Naive thymus-derived CD4-positive, alpha-beta T cell (primary cell): ENCODE measurements at regions not wholly inside any gene's neighbourhood (a gene's known extent, or its start where the extent isn't known, plus 50 kb on each side); places are given as distances from the start of the nearest gene placed in this dataset.

Experiments
- ATAC-seq: fragments of 150-1000 bp; cut with Tn5 transposase; 2 replicates; pipeline ENCODE4 v1.10.0; 2021; ENCODE audit warnings: mild to moderate bottlenecking, moderate library complexity
- CTCF ChIA-PET: fragments of 350-600 bp; sonication (Branson Sonifier 250); formaldehyde crosslinking; loops from one replicate; lab custom pipeline; 2021; ENCODE audit warnings: antibody characterized with exemption; lab: Charles Lee
- POLR2A ChIA-PET: fragments of 350-600 bp; sonication (Branson Sonifier 250); formaldehyde crosslinking; loops from one replicate; lab custom pipeline; 2021; ENCODE audit warnings: antibody characterized with exemption, inconsistent platforms; lab: Charles Lee
- DNase-seq, 9 donors: peaks; one replicate each; pipeline versions ENCODE4 v3.0.0 to v3.0.0-alpha.2; 2020 to 2022; ENCODE audit warnings: mixed read lengths in 1 of 9
- H3K27ac ChIP-seq: one replicate; pipeline ENCODE4 v1.7.0; 2013; ENCODE audit warnings: mild to moderate bottlenecking, low read depth, low read length, moderate library complexity
- H3K27me3 ChIP-seq, 2 donors: one replicate each; pipeline ENCODE4 v1.7.0; 2013; ENCODE audit warnings: low read length in 2 of 2, mild to moderate bottlenecking in 2 of 2, moderate library complexity in 2 of 2; ENCODE audit not compliant: control insufficient read depth in 2 of 2, insufficient read depth in 2 of 2
- H3K36me3 ChIP-seq, 3 experiments: 1 replicate in 2 of 3; 2 replicates in 1 of 3; pipeline ENCODE4 v1.7.0; 2013; ENCODE audit warnings: low read length in 3 of 3, mild to moderate bottlenecking in 3 of 3, moderate library complexity in 1 of 3; ENCODE audit not compliant: insufficient read depth in 3 of 3, control insufficient read depth in 2 of 3
- H3K4me1 ChIP-seq, 2 donors: one replicate each; pipeline ENCODE4 v1.7.0; 2013; ENCODE audit warnings: low read length in 2 of 2, mild to moderate bottlenecking in 2 of 2, moderate library complexity in 1 of 2; ENCODE audit not compliant: control insufficient read depth in 2 of 2, insufficient read depth in 2 of 2
- H3K4me3 ChIP-seq: 2 replicates; pipeline ENCODE4 v1.7.0; 2013; ENCODE audit warnings: mild to moderate bottlenecking, low read length
- H3K9me3 ChIP-seq, 3 experiments: 1 replicate in 2 of 3; 2 replicates in 1 of 3; pipeline ENCODE4 v1.7.0; 2013; ENCODE audit warnings: low read length in 3 of 3; ENCODE audit not compliant: control insufficient read depth in 2 of 3
- H3K27ac Mint-ChIP-seq, 9 donors: one replicate each; pipeline ENCODE4 v1.8.0; 2020 to 2022; ENCODE audit warnings: mixed read lengths in 9 of 9, mild to moderate bottlenecking in 8 of 9, moderate library complexity in 5 of 9, inconsistent platforms in 2 of 9
- H3K27me3 Mint-ChIP-seq, 5 donors: one replicate each; pipeline ENCODE4 v1.8.0; 2021 to 2022; ENCODE audit warnings: mixed read lengths in 5 of 5, mild to moderate bottlenecking in 1 of 5
- H3K36me3 Mint-ChIP-seq, 5 donors: one replicate each; pipeline ENCODE4 v1.8.0; 2020 to 2022; ENCODE audit warnings: mixed read lengths in 5 of 5, mild to moderate bottlenecking in 3 of 5, inconsistent platforms in 1 of 5
- H3K4me1 Mint-ChIP-seq, 7 donors: one replicate each; pipeline ENCODE4 v1.8.0; 2020 to 2022; ENCODE audit warnings: mixed read lengths in 7 of 7, mild to moderate bottlenecking in 3 of 7, inconsistent platforms in 1 of 7
- H3K4me3 Mint-ChIP-seq, 10 donors: one replicate each; pipeline ENCODE4 v1.8.0; 2020 to 2022; ENCODE audit warnings: mild to moderate bottlenecking in 10 of 10, mixed read lengths in 10 of 10, moderate library complexity in 6 of 10, inconsistent platforms in 2 of 10
- H3K9me3 Mint-ChIP-seq, 11 donors: one replicate each; pipeline ENCODE4 v1.8.0; 2020 to 2022; ENCODE audit warnings: mixed read lengths in 11 of 11, mild to moderate bottlenecking in 4 of 11, inconsistent platforms in 1 of 11, moderate library complexity in 1 of 11
- intact Hi-C, 2 donors: fragments of 100-400 bp; cut with micrococcal nuclease; formaldehyde crosslinking; loops; one replicate each; pipeline ENCODE4 v1.15.1; 2023

GRCh38 chr21:16402752-16403151 lies 673.0 kb downstream of the USP25 start:
- Histone ChIP-seq H3K36me3 (no peaks in the 10 kb centered on the region), H3K27me3 (no peaks in the 10 kb centered on the region), H3K27ac (no peak overlapping the region), H3K4me3 (no peak overlapping the region), H3K9me3 (no peaks in the 10 kb centered on the region), H3K4me1 (no peaks in the 10 kb centered on the region)
- H3K27ac Mint-ChIP-seq = no peak overlapping the region
- H3K9me3 Mint-ChIP-seq = peaks cover 0 to 8% (median under 1%) of the 10 kb centered on the region in 11 donors
- intact Hi-C loops = no loop called here
- ChIA-PET POLR2A (no interaction called here), CTCF (no interaction called here)
- ATAC-seq (no peak), DNase-seq (no peak)
- no peaks in the 10 kb centered on the region for H3K27me3 Mint-ChIP-seq
- H3K36me3 Mint-ChIP-seq = no peaks in the 10 kb centered on the region
- no peak overlapping the region for H3K4me3 Mint-ChIP-seq
- H3K4me1 Mint-ChIP-seq = no peaks in the 10 kb centered on the region

GRCh38 chr21:16404776-16405175 lies 675.0 kb downstream of the USP25 start:
- no peak overlapping the region for H3K4me3 ChIP-seq
- H3K27ac Mint-ChIP-seq = no peak overlapping the region
- H3K27me3 Mint-ChIP-seq = no peaks in the 10 kb centered on the region
- H3K36me3 ChIP-seq = no peaks in the 10 kb centered on the region
- H3K36me3 Mint-ChIP-seq = no peaks in the 10 kb centered on the region
- no peaks in the 10 kb centered on the region for H3K4me1 ChIP-seq
- H3K9me3 ChIP-seq = no peaks in the 10 kb centered on the region
- no peak overlapping the region for H3K27ac ChIP-seq
- DNase-seq (no peak), ATAC-seq (no peak)
- CTCF ChIA-PET = no interaction called here
- no peaks in the 10 kb centered on the region for H3K27me3 ChIP-seq
- no peak overlapping the region for H3K4me3 Mint-ChIP-seq
- H3K4me1 Mint-ChIP-seq = no peaks in the 10 kb centered on the region
- POLR2A ChIA-PET = interaction anchor here (0.9 kb wide), 1 partner anchor 9 kb away, joined by 3 read pairs; no protein-coding TSS in a partner anchor
- intact Hi-C loops = no loop called here
- peaks cover 0 to 8% (median 4%) of the 10 kb centered on the region in 11 donors for H3K9me3 Mint-ChIP-seq

- H3K9me3 Mint-ChIP-seq = peaks cover 0 to 8% (median 4%) of the 10 kb centered on the region in 11 donors
- intact Hi-C loops = no loop called here
- CTCF ChIA-PET = no interaction called here
- POLR2A ChIA-PET = no interaction called here
- H3K4me1 Mint-ChIP-seq = no peaks in the 10 kb centered on the region
- DNase-seq (no peak), ATAC-seq (no peak)
- no peaks in the 10 kb centered on the region for H3K27me3 Mint-ChIP-seq
- no peak overlapping the region for H3K27ac Mint-ChIP-seq
- H3K4me3 Mint-ChIP-seq = no peak overlapping the region
- no peaks in the 10 kb centered on the region for H3K9me3 ChIP-seq
- no peaks in the 10 kb centered on the region for H3K27me3 ChIP-seq
- H3K4me3 ChIP-seq = no peak overlapping the region
- H3K4me1 ChIP-seq = no peaks in the 10 kb centered on the region
- no peak overlapping the region for H3K27ac ChIP-seq
- H3K36me3 Mint-ChIP-seq = no peaks in the 10 kb centered on the region
- H3K36me3 ChIP-seq = no peaks in the 10 kb centered on the region
Observed at GRCh38 chr21:16406355-16406754, 676.6 kb downstream of the USP25 start.

- Mint-ChIP-seq H3K9me3 (peaks cover 0 to 11% (median 5%) of the 10 kb centered on the region in 11 donors), H3K27ac (no peak overlapping the region), H3K27me3 (no peaks in the 10 kb centered on the region), H3K36me3 (no peaks in the 10 kb centered on the region), H3K4me3 (no peak overlapping the region), H3K4me1 (no peaks in the 10 kb centered on the region)
- no peaks in the 10 kb centered on the region for H3K36me3 ChIP-seq
- no peak overlapping the region for H3K27ac ChIP-seq
- no peak for DNase-seq
- ATAC-seq = no peak
- H3K9me3 ChIP-seq = no peaks in the 10 kb centered on the region
- no peak overlapping the region for H3K4me3 ChIP-seq
- no peaks in the 10 kb centered on the region for H3K27me3 ChIP-seq
- POLR2A ChIA-PET = no interaction called here
- CTCF ChIA-PET = no interaction called here
- H3K4me1 ChIP-seq = no peaks in the 10 kb centered on the region
- intact Hi-C loops = no loop called here
Observed at GRCh38 chr21:16407403-16408240, 677.8 kb downstream of the USP25 start.

GRCh38 chr21:16408280-16408679 lies 678.5 kb downstream of the USP25 start:
- no peaks in the 10 kb centered on the region for H3K4me1 ChIP-seq
- no peaks in the 10 kb centered on the region for H3K36me3 Mint-ChIP-seq
- H3K36me3 ChIP-seq = no peaks in the 10 kb centered on the region
- DNase-seq (no peak), ATAC-seq (no peak)
- H3K27me3 Mint-ChIP-seq = no peaks in the 10 kb centered on the region
- no peak overlapping the region for H3K27ac ChIP-seq
- H3K9me3 Mint-ChIP-seq = peaks cover 0 to 11% (median 5%) of the 10 kb centered on the region in 11 donors
- no peak overlapping the region for H3K4me3 ChIP-seq
- H3K4me1 Mint-ChIP-seq = no peaks in the 10 kb centered on the region
- no peaks in the 10 kb centered on the region for H3K9me3 ChIP-seq
- ChIA-PET CTCF (no interaction called here), POLR2A (no interaction called here)
- H3K27me3 ChIP-seq = no peaks in the 10 kb centered on the region
- no peak overlapping the region for H3K4me3 Mint-ChIP-seq
- intact Hi-C loops = no loop called here
- no peak overlapping the region for H3K27ac Mint-ChIP-seq

DNA sequence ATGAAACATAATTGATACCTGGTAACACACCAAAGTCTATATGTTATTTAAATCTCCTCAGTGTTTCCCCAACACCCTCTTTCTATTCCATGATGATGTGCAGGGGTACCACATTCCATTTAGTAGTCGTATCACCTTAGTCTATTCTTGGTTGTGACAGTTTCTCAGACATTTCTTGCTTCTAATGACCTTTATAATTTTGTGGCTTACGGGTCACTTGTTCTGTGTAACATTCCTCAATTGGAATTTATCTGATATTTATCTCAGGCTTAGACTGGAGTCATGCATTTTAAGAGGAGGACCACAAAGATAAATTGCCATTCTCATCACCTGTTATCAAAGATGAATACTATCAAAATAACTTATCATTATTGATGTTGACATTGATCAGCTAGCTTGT lies 679.6 kb downstream of the USP25 start:
- no peaks in the 10 kb centered on the region for H3K9me3 ChIP-seq
- Mint-ChIP-seq H3K4me1 (no peaks in the 10 kb centered on the region), H3K27ac (no peak overlapping the region), H3K36me3 (no peaks in the 10 kb centered on the region), H3K9me3 (peaks cover 0 to 9% (median 4%) of the 10 kb centered on the region in 11 donors), H3K27me3 (no peaks in the 10 kb centered on the region), H3K4me3 (no peak overlapping the region)
- H3K36me3 ChIP-seq = no peaks in the 10 kb centered on the region
- DNase-seq (no peak), ATAC-seq (no peak)
- H3K27ac ChIP-seq = no peak overlapping the region
- ChIA-PET POLR2A (no interaction called here), CTCF (no interaction called here)
- H3K4me1 ChIP-seq = no peaks in the 10 kb centered on the region
- intact Hi-C loops = no loop called here
- H3K4me3 ChIP-seq = no peak overlapping the region
- H3K27me3 ChIP-seq = no peaks in the 10 kb centered on the region

DNA sequence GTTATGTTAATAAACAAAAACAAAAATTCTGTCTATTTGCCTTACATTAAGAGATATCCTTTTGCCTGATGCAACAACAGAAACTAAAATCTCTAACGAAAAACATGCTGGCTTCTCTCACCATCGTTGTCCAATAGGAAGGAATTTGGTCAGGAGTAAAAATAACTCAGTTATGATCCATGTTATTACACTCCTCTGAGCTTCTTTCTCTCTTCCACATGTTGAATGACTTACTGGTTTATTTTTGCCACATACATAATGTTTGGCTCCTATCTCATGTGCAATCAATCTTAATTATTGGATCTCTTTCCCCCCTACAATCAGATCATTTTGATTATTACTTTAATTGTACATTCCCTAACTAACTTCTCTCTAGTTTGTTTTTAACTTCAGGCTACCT lies 688.4 kb downstream of the USP25 start:
- Histone ChIP-seq H3K27me3 (no peaks in the 10 kb centered on the region), H3K4me1 (no peaks in the 10 kb centered on the region), H3K36me3 (no peaks in the 10 kb centered on the region), H3K9me3 (no peaks in the 10 kb centered on the region), H3K4me3 (no peak overlapping the region), H3K27ac (no peak overlapping the region)
- POLR2A ChIA-PET = no interaction called here
- Mint-ChIP-seq H3K27ac (no peak overlapping the region), H3K27me3 (no peaks in the 10 kb centered on the region), H3K4me3 (no peak overlapping the region), H3K36me3 (no peaks in the 10 kb centered on the region), H3K9me3 (peaks cover 0 to 7% (median 0%) of the 10 kb centered on the region in 11 donors), H3K4me1 (no peaks in the 10 kb centered on the region)
- CTCF ChIA-PET = no interaction called here
- ATAC-seq (no peak), DNase-seq (no peak)
- intact Hi-C loops = no loop called here
